ENCODE measurements at regions not wholly inside any gene's neighbourhood (a gene's known extent, or its start where the extent isn't known, plus 50 kb on each side); places are given as distances from the start of the nearest gene placed in this dataset.

GRCh38 chr3:110905121-110905520 lies 166.5 kb upstream of the NECTIN3 start:
- TF ChIP-seq CTCF (IDR thresholded peaks at IDR 0.05; ENCODE audit: poor library complexity, severe bottlenecking) (no peak), TAF1 (IDR thresholded peaks at IDR 0.05; ENCODE audit: low read depth) (no peak), RAD21 (conservative IDR thresholded peaks at IDR 0.05) (no peak), POLR2AphosphoS5 (IDR thresholded peaks at IDR 0.05) (no peak)
